K562 (cell line): ENCODE measurements at regions not wholly inside any gene's neighbourhood (a gene's known extent, or its start where the extent isn't known, plus 50 kb on each side); places are given as distances from the start of the nearest gene placed in this dataset.
"Not testable (repeated sequence)": the region's sequence is repeated elsewhere in the genome, so short reads cannot be mapped to it uniquely, and the experiment has no call there.

ENCODE experiments used
- ATAC-seq: fragments of 200-7000 bp; cut with Tn5 transposase; 3 replicates; pipeline ENCODE4 v1.9.1; 2020; ENCODE audit warnings: moderate library complexity
- BruUV-seq: library from RNA; stranded (reverse); fragments of 400-500 nt; replicated peaks from 2 replicates; lab custom pipeline; 2021; lab: Mats Ljungman, UMichigan
- CTCF ChIA-PET: fragments of 300-600 bp; formaldehyde crosslinking; extraction: SDS; loops from one replicate; lab custom pipeline; 2021; ENCODE audit warnings: low intra/inter-chr PET ratio; lab: Yijun Ruan, JAX
- POLR2A ChIA-PET: fragments of 300-600, 350-650 bp; sonication (Branson Sonifier 250); formaldehyde crosslinking; extraction: SDS; loops from one replicate; lab custom pipeline; 2021; ENCODE audit warnings: antibody characterized with exemption, inconsistent platforms; lab: Yijun Ruan, JAX
- DNase-seq, 4 experiments: peaks; one replicate each; pipeline versions ENCODE4 v3.0.0 to v3.0.0-alpha.2; 2011 to 2018; ENCODE audit warnings: low spot score in 3 of 4, mixed read lengths in 3 of 4; ENCODE audit errors: extremely low read depth in 1 of 4
- FAIRE-seq: peaks from 2 replicates; lab custom pipeline; 2011; peaks lifted over from hg19 to GRCh38; lab: Jason Lieb, UNC
- H2AFZ ChIP-seq: 2 replicates; pipeline ENCODE4 v1.6.0; 2011; ENCODE audit warnings: low read depth, low read length, control low read depth, inconsistent platforms
- H3K27ac ChIP-seq: fragments of 200-600 bp; 3 replicates; pipeline ENCODE4 v1.8.0; 2011; ENCODE audit warnings: low read depth, mild to moderate bottlenecking, control low read depth, inconsistent platforms, low read length, moderate library complexity, mixed read lengths; ENCODE audit errors: extremely low read depth
- H3K27me3 ChIP-seq, 2 experiments: fragments of 300-600 bp in 1 of 2; 2 replicates in 1 of 2; 3 replicates in 1 of 2; pipeline versions ENCODE4 v1.6.0 to v1.8.0; 2011; ENCODE audit warnings: inconsistent platforms in 2 of 2, low read length in 2 of 2, mild to moderate bottlenecking in 1 of 2, mixed read lengths in 1 of 2, moderate library complexity in 1 of 2; ENCODE audit not compliant: control insufficient read depth in 2 of 2, insufficient read depth in 2 of 2
- H3K36me3 ChIP-seq: fragments of 300-600 bp; 3 replicates; pipeline ENCODE4 v1.8.0; 2011; ENCODE audit warnings: mild to moderate bottlenecking, low read length, inconsistent platforms; ENCODE audit not compliant: control insufficient read depth, insufficient read depth
- H3K4me1 ChIP-seq, 2 experiments: fragments of 200-600 bp in 1 of 2; replicated peaks in 1 of 2; 2 replicates in 1 of 2; 3 replicates in 1 of 2; pipeline versions ENCODE4 v1.5.1 to v1.8.0; 2011; ENCODE audit warnings: inconsistent platforms in 2 of 2, low read length in 2 of 2, mild to moderate bottlenecking in 1 of 2, mixed read lengths in 1 of 2, moderate library complexity in 1 of 2; ENCODE audit not compliant: control insufficient read depth in 2 of 2, insufficient read depth in 2 of 2
- H3K4me2 ChIP-seq: 2 replicates; pipeline ENCODE4 v1.6.1; 2011; ENCODE audit warnings: low read length, control low read depth, inconsistent platforms, mixed read lengths; ENCODE audit not compliant: insufficient read depth
- H3K4me3 ChIP-seq: fragments of 200-600 bp; sonication (generic), shearing (Covaris generic); 2 replicates; pipeline ENCODE4 v1.5.1; 2016; ENCODE audit warnings: control low read depth, inconsistent platforms
- H3K79me2 ChIP-seq: fragments of 200-600 bp; 3 replicates; pipeline ENCODE4 v1.8.0; 2011; ENCODE audit warnings: low read length, inconsistent platforms; ENCODE audit not compliant: control insufficient read depth, insufficient read depth
- H3K9ac ChIP-seq, 2 experiments: 2 replicates each; pipeline versions ENCODE4 v1.6.0 to v1.6.1; 2011; ENCODE audit warnings: low read depth in 2 of 2, low read length in 2 of 2, control low read depth in 1 of 2, inconsistent platforms in 1 of 2, mild to moderate bottlenecking in 1 of 2, mixed read lengths in 1 of 2; ENCODE audit not compliant: insufficient read depth in 1 of 2
- H3K9me1 ChIP-seq: one replicate; pipeline ENCODE4 v1.6.0; 2011; ENCODE audit warnings: inconsistent platforms, mild to moderate bottlenecking, low read length, moderate library complexity; ENCODE audit not compliant: control insufficient read depth, insufficient read depth
- H3K9me3 ChIP-seq: replicated peaks from 2 replicates; pipeline ENCODE4 v1.5.1; 2011; ENCODE audit warnings: low read depth, low read length, inconsistent platforms; ENCODE audit not compliant: control insufficient read depth, insufficient read depth
- H4K20me1 ChIP-seq: replicated peaks from 2 replicates; pipeline ENCODE4 v1.6.1; 2011; ENCODE audit warnings: low read length, inconsistent platforms, mixed read lengths; ENCODE audit not compliant: control insufficient read depth, insufficient read depth
- WGBS: fragments of 100-300 bp; shearing (Covaris generic); methylation state at CpG from one replicate; pipeline ENCODE4 v1.1.6; 2016; ENCODE audit warnings: low coverage, mixed read lengths; ENCODE audit not compliant: insufficient coverage; ENCODE audit errors: missing lambda C conversion rate; 5-methylcytosine and 5-hydroxymethylcytosine counted together
- in situ Hi-C: fragments of 300-500 bp; cut with MboI; formaldehyde crosslinking; loops from 4 replicates; pipeline ENCODE4 v1.15.0; 2018; ENCODE audit warnings: inconsistent platforms, mixed read lengths
- intact Hi-C: fragments of 100-400 bp; cut with micrococcal nuclease; formaldehyde crosslinking; loops from 2 replicates; pipeline ENCODE4 v1.14.2; 2022
- TF ChIP-seq, protein P1 (sequence below), 2 experiments: fragments of 450-650 bp; IDR thresholded peaks; 2 replicates each; pipeline ENCODE4 v1.6.1; 2018; ENCODE audit warnings: mild to moderate bottlenecking in 2 of 2, low read depth in 1 of 2; ENCODE audit not compliant: partially characterized antibody in 2 of 2

GRCh38 chr16:17049109-17049508, 421.7 kb downstream of the XYLT1 start:
- H3K9ac ChIP-seq, H3K4me3 ChIP-seq, H3K9me1 ChIP-seq, intact Hi-C loops, FAIRE-seq, ATAC-seq, DNase-seq, CTCF ChIA-PET, BruUV-seq: not testable (repeated sequence)
- peaks cover 30% of the 10 kb centered on the region for H3K79me2 ChIP-seq
- WGBS, result 67% methylated on average over 1 of the region's 2 CpGs
- TF ChIP-seq, protein P1, sequence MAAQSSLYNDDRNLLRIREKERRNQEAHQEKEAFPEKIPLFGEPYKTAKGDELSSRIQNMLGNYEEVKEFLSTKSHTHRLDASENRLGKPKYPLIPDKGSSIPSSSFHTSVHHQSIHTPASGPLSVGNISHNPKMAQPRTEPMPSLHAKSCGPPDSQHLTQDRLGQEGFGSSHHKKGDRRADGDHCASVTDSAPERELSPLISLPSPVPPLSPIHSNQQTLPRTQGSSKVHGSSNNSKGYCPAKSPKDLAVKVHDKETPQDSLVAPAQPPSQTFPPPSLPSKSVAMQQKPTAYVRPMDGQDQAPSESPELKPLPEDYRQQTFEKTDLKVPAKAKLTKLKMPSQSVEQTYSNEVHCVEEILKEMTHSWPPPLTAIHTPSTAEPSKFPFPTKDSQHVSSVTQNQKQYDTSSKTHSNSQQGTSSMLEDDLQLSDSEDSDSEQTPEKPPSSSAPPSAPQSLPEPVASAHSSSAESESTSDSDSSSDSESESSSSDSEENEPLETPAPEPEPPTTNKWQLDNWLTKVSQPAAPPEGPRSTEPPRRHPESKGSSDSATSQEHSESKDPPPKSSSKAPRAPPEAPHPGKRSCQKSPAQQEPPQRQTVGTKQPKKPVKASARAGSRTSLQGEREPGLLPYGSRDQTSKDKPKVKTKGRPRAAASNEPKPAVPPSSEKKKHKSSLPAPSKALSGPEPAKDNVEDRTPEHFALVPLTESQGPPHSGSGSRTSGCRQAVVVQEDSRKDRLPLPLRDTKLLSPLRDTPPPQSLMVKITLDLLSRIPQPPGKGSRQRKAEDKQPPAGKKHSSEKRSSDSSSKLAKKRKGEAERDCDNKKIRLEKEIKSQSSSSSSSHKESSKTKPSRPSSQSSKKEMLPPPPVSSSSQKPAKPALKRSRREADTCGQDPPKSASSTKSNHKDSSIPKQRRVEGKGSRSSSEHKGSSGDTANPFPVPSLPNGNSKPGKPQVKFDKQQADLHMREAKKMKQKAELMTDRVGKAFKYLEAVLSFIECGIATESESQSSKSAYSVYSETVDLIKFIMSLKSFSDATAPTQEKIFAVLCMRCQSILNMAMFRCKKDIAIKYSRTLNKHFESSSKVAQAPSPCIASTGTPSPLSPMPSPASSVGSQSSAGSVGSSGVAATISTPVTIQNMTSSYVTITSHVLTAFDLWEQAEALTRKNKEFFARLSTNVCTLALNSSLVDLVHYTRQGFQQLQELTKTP (IDR thresholded peaks at IDR 0.05; ENCODE audit: low read depth in 1 of 2, partially characterized antibody in 2 of 2), result peak in 1 of 2 experiments; percentile 97
- TF ChIP-seq, all 486 proteins: peak for 1; not testable (repeated sequence) for 485
- H3K9me3 ChIP-seq, H3K27me3 ChIP-seq, H3K4me2 ChIP-seq, H3K4me1 ChIP-seq, H2AFZ ChIP-seq, H3K27ac ChIP-seq, POLR2A ChIA-PET, H3K36me3 ChIP-seq, in situ Hi-C loops: not testable (repeated sequence)
- H4K20me1 ChIP-seq, result peaks cover 11% of the 10 kb centered on the region
